HEK293 (cell line): ENCODE measurements at regions not wholly inside any gene's neighbourhood (a gene's known extent, or its start where the extent isn't known, plus 50 kb on each side); places are given as distances from the start of the nearest gene placed in this dataset.

Experiments
- CTCF ChIP-seq: fragments of 450-650 bp; formaldehyde crosslinking; IDR thresholded peaks from 2 replicates; pipeline ENCODE4 v1.5.1; 2016; ENCODE audit warnings: missing biosample characterization, missing genetic modification characterization
- OVOL3 ChIP-seq: fragments of 450-650 bp; formaldehyde crosslinking; IDR thresholded peaks from 2 replicates; pipeline ENCODE4 v1.5.1; 2016; ENCODE audit warnings: missing biosample characterization, missing genetic modification characterization
- PBX3 ChIP-seq: sonication (generic); formaldehyde crosslinking; IDR thresholded peaks from 2 replicates; pipeline ENCODE4 v1.8.1; 2022; ENCODE audit warnings: mild to moderate bottlenecking, moderate library complexity, missing genetic modification reagents
- ZBTB7A ChIP-seq: fragments of 450-650 bp; formaldehyde crosslinking; IDR thresholded peaks from 2 replicates; pipeline ENCODE4 v1.5.1; 2016; ENCODE audit warnings: low read depth, missing biosample characterization, missing genetic modification characterization
- ZFP69B ChIP-seq: fragments of 450-650 bp; formaldehyde crosslinking; IDR thresholded peaks from 2 replicates; pipeline ENCODE4 v1.5.1; 2016; ENCODE audit warnings: missing biosample characterization, missing genetic modification characterization
- ZNF121 ChIP-seq: fragments of 450-650 bp; formaldehyde crosslinking; IDR thresholded peaks from 2 replicates; pipeline ENCODE4 v1.5.1; 2016; ENCODE audit warnings: missing biosample characterization, missing genetic modification characterization
- ZNF138 ChIP-seq: fragments of 450-650 bp; formaldehyde crosslinking; IDR thresholded peaks from 2 replicates; pipeline ENCODE4 v1.5.1; 2016; ENCODE audit warnings: missing biosample characterization, missing genetic modification characterization, borderline replicate concordance
- ZNF19 ChIP-seq: fragments of 450-650 bp; formaldehyde crosslinking; IDR thresholded peaks from 2 replicates; pipeline ENCODE4; 2016; ENCODE audit warnings: missing biosample characterization, missing genetic modification characterization, low read depth
- ZNF335 ChIP-seq: fragments of 450-650 bp; formaldehyde crosslinking; conservative IDR thresholded peaks from 2 replicates; pipeline ENCODE4 v1.5.1; 2016; ENCODE audit warnings: missing biosample characterization, missing genetic modification characterization
- ZNF626 ChIP-seq: fragments of 450-650 bp; sonication (Bioruptor Pico); formaldehyde crosslinking; IDR thresholded peaks from 2 replicates; pipeline ENCODE4 v1.5.1; 2018; ENCODE audit warnings: missing biosample characterization, missing genetic modification characterization, inconsistent platforms
- ZXDB ChIP-seq: fragments of 450-650 bp; formaldehyde crosslinking; IDR thresholded peaks from 2 replicates; pipeline ENCODE4 v1.5.1; 2016; ENCODE audit warnings: missing biosample characterization, missing genetic modification characterization
- TF ChIP-seq, protein P1 (sequence below): fragments of 450-650 bp; formaldehyde crosslinking; IDR thresholded peaks from 2 replicates; pipeline ENCODE4 v1.5.1; 2016; ENCODE audit warnings: missing biosample characterization, missing genetic modification characterization

DNA sequence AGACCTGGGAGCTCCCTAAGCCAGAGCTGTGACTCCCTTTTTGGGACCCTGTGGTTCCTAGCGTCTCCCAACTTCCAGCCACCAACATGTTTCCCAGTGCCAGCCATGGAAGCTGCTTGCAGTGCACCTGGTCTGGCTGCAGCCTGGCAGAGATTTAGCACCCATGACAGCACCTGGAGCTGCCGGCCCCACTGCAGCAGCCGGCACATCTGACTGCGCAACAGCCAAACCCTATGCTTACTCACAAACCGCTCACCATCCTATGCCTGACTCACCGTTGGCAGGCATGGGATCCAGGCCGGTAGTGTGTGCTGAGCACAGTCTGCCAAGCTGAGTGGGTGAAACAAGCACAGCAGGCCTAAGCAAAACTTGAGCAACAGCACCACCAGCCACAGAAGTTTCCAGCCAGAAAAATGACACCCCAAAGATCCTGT is 435.9 kb upstream of the PRMT6 start:
- TF ChIP-seq CTCF (tag by site-specific recombination) (no peak), ZNF138 (tag by site-specific recombination) (no peak), ZFP69B (no peak), ZNF19 (tag by site-specific recombination) (no peak), PBX3 (CRISPR knock-in tag) (no peak), ZXDB (tag by site-specific recombination) (no peak), OVOL3 (tag by site-specific recombination) (no peak), ZNF121 (tag by site-specific recombination) (no peak), ZNF335 (tag by site-specific recombination) (no peak), ZNF626 (tag by site-specific recombination) (no peak), ZBTB7A (tag by site-specific recombination) (no peak)
- TF ChIP-seq, protein P1, sequence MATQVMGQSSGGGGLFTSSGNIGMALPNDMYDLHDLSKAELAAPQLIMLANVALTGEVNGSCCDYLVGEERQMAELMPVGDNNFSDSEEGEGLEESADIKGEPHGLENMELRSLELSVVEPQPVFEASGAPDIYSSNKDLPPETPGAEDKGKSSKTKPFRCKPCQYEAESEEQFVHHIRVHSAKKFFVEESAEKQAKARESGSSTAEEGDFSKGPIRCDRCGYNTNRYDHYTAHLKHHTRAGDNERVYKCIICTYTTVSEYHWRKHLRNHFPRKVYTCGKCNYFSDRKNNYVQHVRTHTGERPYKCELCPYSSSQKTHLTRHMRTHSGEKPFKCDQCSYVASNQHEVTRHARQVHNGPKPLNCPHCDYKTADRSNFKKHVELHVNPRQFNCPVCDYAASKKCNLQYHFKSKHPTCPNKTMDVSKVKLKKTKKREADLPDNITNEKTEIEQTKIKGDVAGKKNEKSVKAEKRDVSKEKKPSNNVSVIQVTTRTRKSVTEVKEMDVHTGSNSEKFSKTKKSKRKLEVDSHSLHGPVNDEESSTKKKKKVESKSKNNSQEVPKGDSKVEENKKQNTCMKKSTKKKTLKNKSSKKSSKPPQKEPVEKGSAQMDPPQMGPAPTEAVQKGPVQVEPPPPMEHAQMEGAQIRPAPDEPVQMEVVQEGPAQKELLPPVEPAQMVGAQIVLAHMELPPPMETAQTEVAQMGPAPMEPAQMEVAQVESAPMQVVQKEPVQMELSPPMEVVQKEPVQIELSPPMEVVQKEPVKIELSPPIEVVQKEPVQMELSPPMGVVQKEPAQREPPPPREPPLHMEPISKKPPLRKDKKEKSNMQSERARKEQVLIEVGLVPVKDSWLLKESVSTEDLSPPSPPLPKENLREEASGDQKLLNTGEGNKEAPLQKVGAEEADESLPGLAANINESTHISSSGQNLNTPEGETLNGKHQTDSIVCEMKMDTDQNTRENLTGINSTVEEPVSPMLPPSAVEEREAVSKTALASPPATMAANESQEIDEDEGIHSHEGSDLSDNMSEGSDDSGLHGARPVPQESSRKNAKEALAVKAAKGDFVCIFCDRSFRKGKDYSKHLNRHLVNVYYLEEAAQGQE (tag by site-specific recombination), result no peak
